Stimulated activated CD8-positive, alpha-beta memory T cell treated with anti-CD3 and anti-CD28 coated beads, Interleukin-7, amount 100 ng/mL, for 48 hours (primary cell): ENCODE measurements at regions not wholly inside any gene's neighbourhood (a gene's known extent, or its start where the extent isn't known, plus 50 kb on each side); places are given as distances from the start of the nearest gene placed in this dataset.
"Not testable (repeated sequence)": the region's sequence is repeated elsewhere in the genome, so short reads cannot be mapped to it uniquely, and the experiment has no call there.

ENCODE experiments used
- DNase-seq, 2 donors: peaks; one replicate each; pipeline ENCODE4 v3.0.0-alpha.2; 2020; ENCODE audit warnings: low read depth in 1 of 2; ENCODE audit errors: extremely low read depth in 1 of 2

DNA sequence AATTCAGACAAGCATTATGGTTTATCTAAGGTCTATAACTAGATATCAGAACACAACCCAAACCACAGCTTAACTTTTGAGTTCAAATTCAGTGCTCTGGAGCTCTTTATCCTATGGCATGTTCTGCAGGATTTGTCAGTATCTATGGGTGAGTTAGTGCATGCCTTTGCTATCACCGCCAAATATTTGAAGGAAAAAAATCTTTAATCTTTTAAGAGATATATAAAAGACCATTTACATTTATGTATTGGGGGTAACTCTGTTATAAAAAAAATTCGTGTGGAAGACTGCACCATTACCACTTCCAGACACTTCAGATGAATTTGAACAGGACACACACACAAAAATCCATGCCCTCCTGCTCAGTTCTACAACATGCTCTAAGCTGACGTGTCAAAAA is 313.5 kb upstream of the CHORDC1 start:
- no peak for DNase-seq

GRCh38 chr11:90532125-90532524 is 309.3 kb upstream of the CHORDC1 start:
- no peak for DNase-seq

- DNase-seq: no peak
These were observed 308.2 kb upstream of the CHORDC1 start for GRCh38 chr11:90531001-90531400.

DNA sequence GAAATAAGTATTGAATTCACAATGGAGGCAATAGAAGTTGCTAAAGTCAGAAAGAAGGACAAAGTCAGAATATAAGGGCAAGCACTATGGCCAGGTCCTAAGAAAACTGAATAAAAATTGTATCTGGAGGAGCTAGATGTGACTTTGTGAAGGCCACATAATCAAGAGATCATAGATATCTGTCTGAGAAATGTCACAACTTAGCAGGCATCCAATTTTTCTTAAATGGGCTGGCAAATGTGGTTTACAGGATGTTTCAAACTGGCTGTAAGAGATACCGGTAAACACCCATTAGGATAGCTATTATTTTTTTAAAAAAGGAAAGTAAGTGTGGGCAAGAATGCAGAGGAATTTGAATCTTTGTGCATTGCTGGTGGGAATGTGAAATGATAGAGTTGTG is 303.1 kb upstream of the CHORDC1 start:
- DNase-seq: no peak

DNA sequence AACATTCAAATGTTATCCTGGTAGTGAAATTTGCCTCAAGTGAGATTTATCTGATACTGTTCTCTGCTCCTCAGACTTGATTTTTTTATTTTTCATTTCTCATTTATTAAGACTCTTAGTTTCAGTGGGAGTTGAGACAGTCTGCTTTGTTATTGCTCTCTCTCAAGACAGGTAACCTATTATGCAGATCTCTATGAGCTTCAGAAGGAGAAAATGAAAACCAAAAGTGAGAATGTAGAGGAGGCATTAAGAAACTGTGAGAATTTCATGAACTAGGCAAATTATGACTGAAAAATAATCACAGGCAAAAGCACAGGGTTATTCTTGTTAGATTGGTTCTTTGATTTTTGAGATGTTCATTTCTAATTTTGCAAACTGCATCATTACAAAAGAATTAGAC is 290.0 kb upstream of the CHORDC1 start:
- DNase-seq: no peak

- no peak for DNase-seq
These were observed 288.0 kb upstream of the CHORDC1 start for GRCh38 chr11:90510839-90511238.

DNA sequence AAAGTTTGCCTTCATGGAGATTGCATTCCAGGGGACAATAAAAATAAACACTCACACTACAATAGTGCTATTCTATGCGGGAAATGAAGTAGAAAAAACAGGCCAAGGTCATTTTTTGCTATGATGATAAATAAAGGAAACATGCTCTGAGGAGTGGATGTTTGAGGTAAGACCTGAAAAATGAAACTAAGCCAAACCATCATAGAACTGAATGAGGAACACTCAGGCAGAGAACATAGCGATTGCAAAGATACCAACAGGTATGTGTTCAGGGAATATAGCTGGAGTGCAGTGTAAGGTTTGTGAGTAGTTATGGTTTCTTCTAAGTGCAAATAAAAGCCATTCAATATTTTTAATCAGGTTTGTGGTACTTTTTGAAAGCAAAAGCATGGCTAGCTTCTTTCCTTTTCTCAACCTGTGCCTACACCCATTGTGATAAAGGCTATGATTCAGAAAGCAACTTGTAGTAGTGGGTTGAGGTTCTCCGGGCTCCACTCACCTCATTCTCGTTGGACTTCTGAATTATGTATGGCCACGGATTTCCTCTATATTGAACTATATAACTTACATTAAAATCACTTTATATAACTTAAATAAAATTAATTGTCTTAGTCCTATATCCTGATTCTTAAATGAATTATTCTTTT is 278.2 kb upstream of the CHORDC1 start:
- DNase-seq: no peak

DNA sequence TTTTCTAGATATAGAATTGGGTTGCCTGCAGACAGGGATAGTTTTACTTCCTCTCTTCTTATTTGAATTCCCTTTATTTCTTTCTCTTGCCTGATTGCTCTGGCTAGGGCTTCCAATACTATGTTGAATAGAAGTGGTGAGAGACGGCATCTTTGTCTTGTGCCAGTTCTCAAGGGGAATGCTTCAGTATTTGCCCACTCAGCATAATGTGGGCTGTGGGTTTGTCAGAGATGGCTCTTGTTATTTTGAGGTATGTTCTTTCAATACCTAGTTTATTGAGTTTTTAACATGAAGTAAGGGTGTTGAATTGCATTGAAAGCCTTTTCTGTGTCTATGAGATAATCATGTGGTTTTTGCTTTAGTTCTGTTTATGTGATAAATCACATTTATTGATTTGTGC is 273.9 kb upstream of the CHORDC1 start:
- DNase-seq: no peak

GRCh38 chr11:90493379-90493778 is 270.5 kb upstream of the CHORDC1 start:
- DNase-seq: no peak

DNA sequence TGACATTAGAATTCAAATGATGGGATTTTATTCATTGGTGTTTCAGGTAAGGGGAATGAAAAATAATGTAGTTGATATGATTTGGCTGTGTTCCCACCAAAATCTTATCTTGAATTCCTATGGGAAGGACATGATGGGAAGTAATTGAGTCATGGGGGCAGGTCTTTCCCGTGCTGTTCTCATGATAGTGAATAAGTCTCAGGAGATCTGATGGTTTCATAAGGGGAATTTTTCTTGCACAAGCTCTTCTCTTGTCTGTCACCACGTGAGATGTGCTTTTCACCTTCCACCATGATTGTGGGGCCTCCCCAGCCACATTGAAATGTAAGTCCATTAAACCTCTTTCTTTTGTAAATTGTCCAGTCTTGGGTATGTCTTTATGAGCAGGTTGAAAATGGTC is 268.6 kb upstream of the CHORDC1 start:
- DNase-seq: no peak

DNA sequence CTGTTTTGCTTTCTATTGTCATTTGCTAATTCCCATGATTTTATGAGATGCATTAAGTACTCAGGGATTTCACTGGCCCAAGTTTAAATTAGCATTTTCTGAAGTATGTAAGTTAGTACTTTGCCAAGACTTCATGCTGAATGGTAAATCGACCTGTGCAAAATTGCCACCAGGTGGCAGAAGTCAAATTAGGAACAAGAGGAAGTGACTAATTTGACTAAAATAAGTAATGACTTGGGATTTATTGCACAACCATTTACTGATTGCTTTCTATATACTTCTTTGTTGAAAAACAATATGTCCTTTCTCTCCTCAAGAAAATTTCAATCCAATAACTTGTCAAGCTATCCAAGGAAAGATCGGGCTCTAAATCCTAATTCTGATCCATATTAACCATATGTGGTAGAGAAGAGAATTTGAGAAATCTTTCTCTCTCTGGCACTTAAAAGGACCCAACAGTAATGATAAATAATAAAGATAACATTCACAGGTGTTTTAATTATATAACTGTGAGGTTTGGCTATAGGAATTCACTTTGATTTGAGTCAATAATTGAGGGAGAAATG is 253.7 kb upstream of the CHORDC1 start:
- no peak for DNase-seq

- DNase-seq: no peak
These were observed 246.1 kb upstream of the CHORDC1 start for GRCh38 chr11:90468923-90469322.

- no peak for DNase-seq
These were observed 242.7 kb upstream of the CHORDC1 start for GRCh38 chr11:90465553-90465952.

DNA sequence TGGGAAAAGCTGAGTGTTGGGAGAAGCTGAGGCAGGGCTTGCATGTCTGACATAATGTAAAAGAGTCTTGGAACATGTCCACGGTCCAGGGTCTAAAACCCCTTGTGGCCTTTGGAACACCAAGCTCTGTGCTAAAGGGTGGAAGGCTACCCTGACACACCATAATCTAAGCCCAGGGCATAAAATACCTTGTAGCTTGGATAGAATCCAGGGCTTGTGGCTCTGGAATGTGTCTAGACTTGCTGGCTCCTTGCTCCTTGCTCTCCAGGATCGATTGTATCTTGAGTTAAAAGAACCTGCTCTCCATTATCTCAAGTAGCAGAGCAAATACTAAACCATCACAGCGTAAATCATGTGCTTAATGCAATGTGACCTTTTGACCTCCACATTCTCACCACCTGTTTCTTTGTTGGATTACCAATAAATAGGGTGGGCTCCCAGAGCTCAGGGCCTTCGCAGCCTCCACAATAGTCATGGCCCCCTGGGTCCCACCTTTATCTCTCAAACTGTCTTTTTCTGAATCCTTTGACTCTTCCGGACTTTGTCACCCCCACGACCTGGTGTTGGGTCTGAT is 232.6 kb upstream of the CHORDC1 start:
- not testable (repeated sequence) for DNase-seq

GRCh38 chr11:90453525-90453924 is 230.7 kb upstream of the CHORDC1 start:
- no peak for DNase-seq

GRCh38 chr11:90449606-90450005 is 226.8 kb upstream of the CHORDC1 start:
- no peak for DNase-seq

DNA sequence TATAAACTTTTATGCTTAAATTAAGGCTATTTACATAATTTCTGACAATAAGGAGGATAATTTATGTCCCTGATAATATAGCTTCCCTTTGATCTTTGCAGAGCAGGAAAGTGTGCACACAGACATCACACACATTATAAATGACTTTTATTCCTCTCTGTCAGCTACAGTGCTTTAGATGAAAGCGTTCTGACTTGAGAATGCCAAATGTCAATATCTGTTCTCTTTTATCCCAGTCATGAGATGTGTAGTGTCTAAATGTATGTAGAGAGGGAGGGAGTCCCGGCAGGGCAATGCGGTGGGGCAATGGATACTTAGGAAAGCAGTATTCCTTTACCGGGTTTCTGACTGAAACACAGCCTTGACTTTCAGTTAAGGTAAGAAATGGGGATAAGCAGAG is 225.4 kb upstream of the CHORDC1 start:
- no peak for DNase-seq

DNA sequence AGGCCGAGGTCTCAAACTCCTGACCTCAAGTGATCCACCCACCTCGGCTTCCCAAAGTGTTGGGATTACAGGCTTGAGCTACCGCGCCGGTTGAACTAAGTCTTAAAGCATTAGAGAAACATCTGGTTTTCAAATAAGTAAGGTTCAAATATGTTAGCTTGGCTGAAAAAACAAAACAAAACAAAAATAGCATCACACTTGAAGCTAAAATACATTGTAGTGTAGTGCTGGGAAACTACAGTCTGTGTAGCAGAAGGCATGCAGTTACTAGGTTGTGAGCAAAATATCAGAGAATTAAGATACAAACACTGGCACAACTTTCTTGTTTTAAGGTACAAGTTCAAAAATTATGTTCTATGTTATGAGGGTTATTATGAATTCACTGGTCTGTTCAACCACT is 224.8 kb upstream of the CHORDC1 start:
- no peak for DNase-seq

GRCh38 chr11:90446207-90446606 is 223.4 kb upstream of the CHORDC1 start:
- DNase-seq: no peak

- DNase-seq: no peak
These were observed 215.2 kb upstream of the CHORDC1 start for GRCh38 chr11:90438069-90438468.

DNA sequence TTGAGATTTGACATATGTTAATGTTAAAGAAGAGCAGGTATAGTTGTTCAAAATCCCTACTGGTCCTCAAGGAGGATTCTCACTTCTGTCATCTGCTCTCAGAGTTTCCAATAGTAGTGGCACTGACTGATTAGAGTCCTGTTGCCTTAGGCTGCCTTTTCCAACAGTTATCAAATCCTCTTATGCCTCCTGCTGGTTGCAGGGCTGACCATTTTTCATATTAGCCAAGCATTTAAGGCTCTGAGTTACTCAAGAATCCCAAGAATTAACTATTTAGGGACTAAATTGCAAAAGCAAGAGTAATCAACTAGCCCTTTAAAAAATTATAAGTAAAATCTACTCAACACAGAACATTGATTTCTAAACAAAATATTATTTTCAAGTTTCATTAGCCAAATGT is 212.0 kb upstream of the CHORDC1 start:
- DNase-seq: no peak

DNA sequence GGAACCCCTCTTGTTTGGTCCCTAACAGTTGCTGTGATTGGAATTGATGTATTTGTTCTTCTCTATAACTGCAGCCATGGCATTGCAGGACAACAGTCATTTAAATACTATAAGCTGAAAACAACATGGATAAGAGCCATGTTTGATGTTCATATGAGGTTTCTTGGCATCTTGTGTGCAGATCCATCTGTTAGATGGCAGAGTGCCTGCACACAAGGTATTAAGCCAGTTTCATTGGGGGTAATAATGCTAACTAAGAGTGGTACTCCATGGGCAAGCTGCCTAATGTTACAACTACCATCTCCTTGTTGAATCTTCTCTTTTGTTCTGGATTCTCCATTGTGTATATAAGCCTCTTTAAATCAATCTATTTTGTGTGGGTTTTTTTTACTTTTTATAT is 206.0 kb upstream of the CHORDC1 start:
- DNase-seq: no peak

DNA sequence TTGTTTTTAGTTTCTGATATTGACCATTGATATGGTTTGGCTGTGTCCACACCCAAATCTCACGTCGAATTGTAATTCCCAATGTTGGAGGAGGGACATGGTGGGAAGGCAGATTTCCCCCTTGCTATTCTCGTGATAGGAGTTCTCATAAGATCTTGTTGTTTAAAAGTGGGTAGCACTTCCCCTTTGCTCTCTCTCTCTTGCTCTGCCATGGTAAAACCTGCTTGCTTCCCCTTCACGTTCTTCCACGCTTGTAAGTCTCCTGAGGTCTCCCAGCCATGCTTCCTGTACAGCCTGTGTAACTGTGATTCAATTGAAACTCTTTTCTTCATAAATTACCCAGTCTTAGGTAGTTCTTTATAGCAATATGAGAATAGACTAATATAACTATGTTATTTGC is 203.6 kb upstream of the CHORDC1 start:
- no peak for DNase-seq
